Keratinocyte (primary cell): ENCODE measurements at regions not wholly inside any gene's neighbourhood (a gene's known extent, or its start where the extent isn't known, plus 50 kb on each side); places are given as distances from the start of the nearest gene placed in this dataset.

ENCODE experiments used
- EZH2 ChIP-seq: IDR thresholded peaks from one replicate; pipeline ENCODE4 v1.6.1; 2012; ENCODE audit warnings: inconsistent platforms, mild to moderate bottlenecking, low read length, moderate library complexity
- TF ChIP-seq, protein P1 (sequence below), 3 experiments: IDR thresholded peaks in 1 of 3; conservative IDR thresholded peaks in 1 of 3; optimal IDR thresholded peaks in 1 of 3; 2 replicates in 2 of 3; 3 replicates in 1 of 3; pipeline versions ENCODE3 to v1.5.1; 2011; ENCODE audit warnings: low read length in 3 of 3, mild to moderate bottlenecking in 3 of 3, moderate library complexity in 2 of 3, control low read depth in 1 of 3, inconsistent platforms in 1 of 3; ENCODE audit not compliant: insufficient read depth in 2 of 3; ENCODE audit errors: extremely low read depth in 1 of 3

DNA sequence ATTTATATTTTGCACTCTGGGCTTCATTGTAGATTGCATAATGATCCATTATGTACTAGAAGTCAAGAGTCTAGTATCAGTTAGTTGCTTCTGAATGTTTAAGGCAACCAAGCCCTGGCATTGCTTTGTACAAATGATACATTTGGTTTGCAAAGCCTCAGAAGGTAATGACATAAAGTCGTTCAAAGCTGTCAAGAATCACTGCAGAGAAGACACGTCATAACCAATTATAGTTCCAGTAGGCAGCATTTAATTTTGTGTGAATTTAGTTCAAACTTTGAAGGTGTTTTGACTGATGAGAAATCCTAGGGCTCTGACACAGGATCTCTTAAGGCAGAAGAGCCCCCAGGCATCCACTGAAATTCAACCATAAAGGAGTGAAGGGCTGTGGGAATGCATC is 163.0 kb upstream of the KRR1 start:
- TF ChIP-seq EZH2, result no peak
- TF ChIP-seq, protein P1, sequence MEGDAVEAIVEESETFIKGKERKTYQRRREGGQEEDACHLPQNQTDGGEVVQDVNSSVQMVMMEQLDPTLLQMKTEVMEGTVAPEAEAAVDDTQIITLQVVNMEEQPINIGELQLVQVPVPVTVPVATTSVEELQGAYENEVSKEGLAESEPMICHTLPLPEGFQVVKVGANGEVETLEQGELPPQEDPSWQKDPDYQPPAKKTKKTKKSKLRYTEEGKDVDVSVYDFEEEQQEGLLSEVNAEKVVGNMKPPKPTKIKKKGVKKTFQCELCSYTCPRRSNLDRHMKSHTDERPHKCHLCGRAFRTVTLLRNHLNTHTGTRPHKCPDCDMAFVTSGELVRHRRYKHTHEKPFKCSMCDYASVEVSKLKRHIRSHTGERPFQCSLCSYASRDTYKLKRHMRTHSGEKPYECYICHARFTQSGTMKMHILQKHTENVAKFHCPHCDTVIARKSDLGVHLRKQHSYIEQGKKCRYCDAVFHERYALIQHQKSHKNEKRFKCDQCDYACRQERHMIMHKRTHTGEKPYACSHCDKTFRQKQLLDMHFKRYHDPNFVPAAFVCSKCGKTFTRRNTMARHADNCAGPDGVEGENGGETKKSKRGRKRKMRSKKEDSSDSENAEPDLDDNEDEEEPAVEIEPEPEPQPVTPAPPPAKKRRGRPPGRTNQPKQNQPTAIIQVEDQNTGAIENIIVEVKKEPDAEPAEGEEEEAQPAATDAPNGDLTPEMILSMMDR (optimal IDR thresholded peaks at IDR 0.05 in 1 of 3, IDR thresholded peaks at IDR 0.05 in 1 of 3, conservative IDR thresholded peaks at IDR 0.05 in 1 of 3; ENCODE audit: extremely low read depth in 1 of 3, insufficient read depth in 2 of 3, low read length in 3 of 3), result no peak
